RPMI7951 (cell line): ENCODE measurements at regions not wholly inside any gene's neighbourhood (a gene's known extent, or its start where the extent isn't known, plus 50 kb on each side); places are given as distances from the start of the nearest gene placed in this dataset.
"Not testable (repeated sequence)": the region's sequence is repeated elsewhere in the genome, so short reads cannot be mapped to it uniquely, and the experiment has no call there.

Experiments used
- DNase-seq: peaks from one replicate; pipeline ENCODE4 v3.0.0-alpha.2; 2012; ENCODE audit warnings: low read depth

DNA sequence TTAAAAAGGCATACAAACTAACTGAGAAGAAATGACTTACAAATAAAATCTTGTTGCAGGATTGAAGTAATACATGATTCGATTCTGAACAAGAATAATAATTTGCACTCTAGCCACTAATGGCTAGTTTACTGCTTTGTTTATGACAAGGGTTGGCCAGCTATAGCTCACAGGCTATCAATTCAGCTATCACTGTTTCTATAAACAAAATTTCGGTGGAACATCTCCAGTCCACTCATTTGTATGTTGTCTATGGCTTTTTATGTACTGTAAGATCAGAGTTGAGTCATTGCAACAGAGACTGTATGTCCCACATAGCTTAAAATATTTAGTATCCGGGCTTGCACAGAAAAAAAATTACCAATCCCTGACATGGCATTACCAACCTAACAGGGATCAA lies 543.7 kb upstream of the CNTNAP5 start:
- no peak for DNase-seq

DNA sequence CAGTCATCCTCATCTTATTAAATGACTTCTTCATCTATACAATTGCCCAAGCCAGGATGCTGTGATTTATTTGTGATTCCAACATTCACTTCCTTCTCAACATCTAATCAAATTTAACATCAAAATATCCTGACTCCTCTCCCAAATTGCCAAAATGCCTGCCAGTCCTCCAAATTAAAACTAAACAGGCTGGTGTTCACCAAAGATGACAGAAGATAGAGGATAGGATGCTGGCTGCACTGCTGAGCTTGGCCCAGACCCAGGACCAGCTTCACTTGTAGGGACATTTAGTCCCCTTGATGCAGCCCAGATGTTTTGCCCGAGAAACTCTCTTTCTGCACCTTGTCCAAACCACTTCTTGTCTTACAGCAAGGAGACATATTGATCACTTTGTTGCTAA lies 540.0 kb upstream of the CNTNAP5 start:
- no peak for DNase-seq

DNA sequence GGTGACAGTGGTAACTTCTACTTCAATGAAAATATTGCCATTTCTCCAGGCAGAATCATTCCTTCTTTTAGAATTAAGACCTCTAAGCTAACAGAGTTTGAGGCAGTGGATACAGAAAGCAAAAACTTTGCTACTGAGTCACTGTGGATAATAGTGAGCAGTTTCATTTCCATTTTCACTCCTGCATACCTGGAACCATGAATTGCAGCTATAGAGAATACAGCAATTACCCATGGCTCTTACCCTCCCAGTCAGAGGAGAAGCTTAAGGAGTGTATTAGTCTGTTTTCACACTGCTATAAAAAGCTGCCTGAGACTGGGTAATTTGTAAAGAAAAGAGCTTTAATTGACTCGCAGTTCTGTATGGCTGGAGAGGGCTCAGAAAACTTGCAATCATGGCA lies 531.4 kb upstream of the CNTNAP5 start:
- DNase-seq, result no peak

GRCh38 chr2:123495241-123495640 lies 529.8 kb upstream of the CNTNAP5 start:
- peak; percentile 4 for DNase-seq

DNA sequence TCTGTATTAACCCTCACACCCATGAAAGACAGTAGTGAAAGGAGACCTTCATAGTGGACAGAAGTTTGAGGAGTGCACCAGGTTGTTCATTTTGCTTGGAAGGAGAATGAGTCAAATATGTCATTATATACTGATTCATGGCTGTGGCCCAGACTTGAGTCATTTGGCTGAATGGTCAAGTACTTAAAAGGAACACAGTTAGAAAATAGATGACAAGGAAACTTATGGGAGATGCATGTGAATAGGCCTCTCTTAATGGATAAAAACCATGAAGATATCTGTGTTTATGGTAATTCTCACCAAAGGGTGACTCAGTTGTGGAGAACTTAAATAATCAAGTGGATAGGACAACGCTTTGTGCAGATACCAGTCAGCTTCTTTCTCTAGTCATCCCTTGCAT lies 524.7 kb upstream of the CNTNAP5 start:
- DNase-seq, result peak; percentile 48

- DNase-seq, result no peak
Observed at GRCh38 chr2:123500988-123501387, 524.1 kb upstream of the CNTNAP5 start.

GRCh38 chr2:123502931-123503330 lies 522.2 kb upstream of the CNTNAP5 start:
- DNase-seq, result peak; percentile 38

DNA sequence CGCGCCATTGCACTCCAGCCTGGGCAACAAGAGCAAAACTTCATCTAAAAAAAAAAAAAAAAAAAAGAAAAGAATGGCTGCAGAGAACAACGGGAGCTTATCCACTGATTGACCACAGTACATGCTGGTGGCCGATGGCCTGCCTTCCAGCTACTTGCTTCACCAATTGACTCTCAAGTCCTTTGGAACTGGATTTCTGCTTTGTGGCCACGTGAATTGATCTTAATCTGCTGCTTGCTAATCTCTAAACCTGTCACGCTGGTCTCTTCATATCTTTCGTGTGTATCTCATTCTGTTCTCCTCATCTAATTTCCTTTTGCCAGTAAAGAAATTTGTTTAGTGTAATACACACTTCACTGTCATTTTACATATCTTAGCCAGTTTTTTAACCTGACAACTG lies 512.5 kb upstream of the CNTNAP5 start:
- DNase-seq, result no peak

DNA sequence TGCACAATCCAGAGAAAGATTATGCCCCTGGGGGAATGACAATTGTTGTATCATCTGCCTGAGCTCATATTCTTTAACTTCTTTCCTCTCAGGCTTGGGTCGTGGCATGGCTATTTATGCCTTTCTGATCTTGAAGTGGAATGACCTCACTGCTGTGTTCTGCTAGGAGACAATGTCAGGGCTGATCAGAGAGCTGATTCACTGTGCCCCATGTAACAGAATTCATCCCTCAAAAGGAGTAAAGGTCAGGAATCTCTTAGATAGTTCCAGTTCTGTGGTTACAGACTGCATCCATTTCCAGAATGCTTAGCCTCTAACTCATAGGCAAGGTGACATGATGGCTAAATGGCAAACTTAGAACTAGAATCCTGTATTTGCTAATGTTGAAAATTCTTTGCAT lies 511.7 kb upstream of the CNTNAP5 start:
- DNase-seq, result peak; percentile 58

GRCh38 chr2:123514613-123515207 lies 510.4 kb upstream of the CNTNAP5 start:
- DNase-seq, result no peak

- DNase-seq, result peak; percentile 56
Observed at GRCh38 chr2:123518367-123518766, 506.7 kb upstream of the CNTNAP5 start.

- no peak for DNase-seq
Observed at GRCh38 chr2:123521854-123522253, 503.2 kb upstream of the CNTNAP5 start.

GRCh38 chr2:123522498-123522897 lies 502.6 kb upstream of the CNTNAP5 start:
- not testable (repeated sequence) for DNase-seq

- DNase-seq, result no peak
Observed at GRCh38 chr2:123528996-123529707, 495.9 kb upstream of the CNTNAP5 start.

DNA sequence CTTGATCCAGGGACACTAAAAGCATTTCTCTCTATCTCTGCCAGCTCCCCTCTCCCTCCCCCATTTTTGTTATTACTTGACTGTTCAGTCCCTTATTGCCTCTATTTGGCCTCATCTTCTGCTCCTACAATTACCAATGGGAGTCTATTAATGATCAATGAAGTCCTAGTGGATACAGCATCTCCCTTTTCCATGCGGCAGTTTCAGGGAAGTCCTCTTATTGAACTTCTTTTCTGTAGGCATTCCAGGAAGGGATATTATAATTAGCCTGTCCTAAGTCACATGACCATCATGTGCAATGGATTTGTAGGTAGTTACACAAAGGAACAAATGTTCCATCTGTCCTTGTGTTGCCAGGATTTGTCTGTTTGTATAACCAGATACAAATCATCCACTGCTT lies 495.1 kb upstream of the CNTNAP5 start:
- DNase-seq, result no peak

DNA sequence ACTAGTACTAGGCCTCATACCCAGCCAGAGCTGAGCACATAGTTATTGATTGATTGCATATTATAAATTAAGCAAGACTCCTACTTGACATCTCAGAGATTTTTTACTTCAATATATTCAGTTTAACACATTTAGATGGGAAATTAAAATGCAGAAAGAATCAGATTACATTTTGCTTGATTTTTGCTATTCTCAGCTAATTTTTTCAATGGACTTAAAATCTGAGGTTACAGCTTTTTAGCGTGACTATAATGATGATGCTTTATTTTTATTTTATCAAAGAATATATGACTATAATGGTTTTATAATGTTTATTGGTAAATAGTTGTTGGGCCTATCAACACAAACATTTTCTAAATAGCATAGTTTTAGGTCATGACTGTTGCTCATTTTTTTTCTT lies 493.0 kb upstream of the CNTNAP5 start:
- no peak for DNase-seq

- DNase-seq, result peak; percentile 4
Observed at GRCh38 chr2:123532994-123533393, 492.1 kb upstream of the CNTNAP5 start.

DNA sequence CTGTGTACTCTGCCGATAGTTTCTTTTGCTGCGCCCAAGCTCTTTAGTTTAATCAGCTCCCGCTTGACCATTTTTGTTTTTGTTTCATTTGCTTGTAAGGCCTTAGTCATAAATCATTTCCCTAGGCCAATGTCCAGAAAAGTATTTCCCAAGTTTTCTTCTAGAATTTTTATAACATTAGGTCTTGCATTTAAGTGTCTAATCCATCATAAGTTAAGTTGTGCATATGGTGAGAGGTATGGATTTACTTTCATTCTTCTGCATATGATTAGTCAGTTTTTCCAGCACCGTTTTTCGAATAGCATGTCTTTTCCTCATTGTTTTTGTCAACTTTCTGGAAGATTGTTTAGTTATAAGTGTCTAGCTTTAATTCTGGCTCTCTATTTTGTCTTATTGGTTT lies 484.8 kb upstream of the CNTNAP5 start:
- no peak for DNase-seq

- DNase-seq, result no peak
Observed at GRCh38 chr2:123546353-123546752, 478.7 kb upstream of the CNTNAP5 start.

DNA sequence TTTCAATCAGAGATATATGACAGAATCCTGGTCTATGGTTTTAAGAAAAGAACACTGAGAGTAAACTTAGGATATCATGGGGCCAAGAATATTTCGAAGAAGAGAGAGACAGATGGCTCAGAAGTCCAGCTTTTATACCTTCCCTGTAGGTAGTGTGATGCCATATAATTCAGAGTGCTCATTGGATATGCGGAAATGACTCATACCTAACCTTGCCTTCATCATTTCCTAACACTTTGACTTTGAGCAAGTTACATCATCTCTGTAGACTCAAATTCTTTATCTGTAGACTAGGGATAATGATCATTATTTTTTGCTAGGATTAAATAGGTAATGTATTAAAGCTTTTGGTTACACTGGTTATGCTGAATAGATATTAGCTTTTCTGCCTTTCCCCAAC lies 461.6 kb upstream of the CNTNAP5 start:
- DNase-seq, result no peak

- no peak for DNase-seq
Observed at GRCh38 chr2:123566291-123566946, 458.7 kb upstream of the CNTNAP5 start.

- DNase-seq, result no peak
Observed at GRCh38 chr2:123578016-123578415, 447.1 kb upstream of the CNTNAP5 start.

- no peak for DNase-seq
Observed at GRCh38 chr2:123596621-123597020, 428.5 kb upstream of the CNTNAP5 start.
